Activated CD8-positive, alpha-beta memory T cell treated with anti-CD3 and anti-CD28 coated beads for 48 hours (primary cell): ENCODE measurements at regions not wholly inside any gene's neighbourhood (a gene's known extent, or its start where the extent isn't known, plus 50 kb on each side); places are given as distances from the start of the nearest gene placed in this dataset.

Source experiments
- DNase-seq, 3 experiments: peaks; one replicate each; pipeline ENCODE4 v3.0.0-alpha.2; 2020; ENCODE audit warnings: low read depth in 2 of 3, low spot score in 2 of 3

DNA sequence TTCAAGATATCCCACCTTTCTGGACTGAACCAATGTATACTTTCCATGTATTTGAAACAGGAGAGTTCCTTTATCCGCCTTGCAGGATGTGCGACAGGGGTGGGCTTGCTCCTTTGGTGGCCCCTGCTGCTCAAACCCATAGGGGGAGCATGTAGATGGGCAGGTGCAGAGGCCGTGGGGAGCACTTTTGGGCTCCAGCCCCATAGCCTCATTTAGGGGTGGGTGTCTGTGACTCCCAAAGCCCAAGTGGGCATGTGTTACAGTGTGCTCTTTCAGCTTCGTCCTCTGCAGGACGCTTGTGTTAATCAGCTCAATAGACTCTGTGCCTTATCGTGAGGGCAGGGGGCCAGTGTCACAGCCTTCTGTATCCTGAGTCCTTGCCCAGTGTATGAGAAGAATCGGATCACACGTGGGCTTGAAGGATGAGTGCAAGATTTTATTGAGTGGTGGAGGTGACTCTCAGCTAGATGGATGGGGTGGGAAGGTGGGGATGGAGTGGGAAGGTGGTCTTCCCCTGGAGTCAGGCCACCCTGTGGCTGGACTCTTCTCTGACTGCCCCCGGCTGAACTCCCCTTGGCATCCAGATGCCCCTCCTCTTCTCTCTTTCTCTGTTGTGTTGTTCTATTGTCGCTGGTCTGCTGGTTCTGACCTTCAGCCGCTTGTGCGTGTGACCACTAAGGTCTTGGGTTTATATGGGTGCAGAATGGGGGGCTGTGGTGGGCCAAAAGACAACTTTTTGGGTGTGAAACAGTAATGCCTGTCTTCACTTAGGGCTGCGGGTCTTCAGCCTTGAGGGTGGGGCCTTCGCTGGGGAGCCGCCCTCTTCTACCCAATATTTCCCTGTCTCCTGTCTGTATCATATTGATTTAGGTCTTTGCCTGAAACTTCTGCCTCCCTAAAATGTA lies 262.2 kb downstream of the GLRX3 start:
- DNase-seq = no peak

DNA sequence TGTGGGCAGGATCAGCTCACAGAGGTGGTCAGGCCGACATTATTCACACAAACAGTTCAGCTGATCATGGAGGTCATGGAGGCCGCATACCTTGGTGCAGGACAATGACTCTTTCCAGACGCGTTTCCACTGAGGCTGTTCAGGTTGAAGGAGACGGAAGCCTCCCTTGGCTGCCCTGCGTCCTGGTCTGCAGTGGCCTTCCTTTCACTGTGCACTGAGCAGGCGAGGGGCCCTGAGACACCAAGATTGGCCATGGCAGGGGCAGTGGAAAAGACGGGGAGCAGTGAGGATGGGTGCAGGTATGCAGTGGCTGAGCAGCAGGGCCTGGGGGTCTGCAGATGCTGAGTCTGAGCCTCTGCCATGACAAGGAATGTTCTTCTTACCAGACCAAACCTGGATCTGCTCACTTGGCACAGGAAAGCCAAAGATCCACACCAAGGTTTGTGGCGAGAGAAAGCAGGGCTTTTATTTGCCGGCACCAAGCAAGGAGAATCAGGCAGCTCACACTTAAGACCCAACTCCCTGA lies 263.3 kb downstream of the GLRX3 start:
- DNase-seq = no peak

DNA sequence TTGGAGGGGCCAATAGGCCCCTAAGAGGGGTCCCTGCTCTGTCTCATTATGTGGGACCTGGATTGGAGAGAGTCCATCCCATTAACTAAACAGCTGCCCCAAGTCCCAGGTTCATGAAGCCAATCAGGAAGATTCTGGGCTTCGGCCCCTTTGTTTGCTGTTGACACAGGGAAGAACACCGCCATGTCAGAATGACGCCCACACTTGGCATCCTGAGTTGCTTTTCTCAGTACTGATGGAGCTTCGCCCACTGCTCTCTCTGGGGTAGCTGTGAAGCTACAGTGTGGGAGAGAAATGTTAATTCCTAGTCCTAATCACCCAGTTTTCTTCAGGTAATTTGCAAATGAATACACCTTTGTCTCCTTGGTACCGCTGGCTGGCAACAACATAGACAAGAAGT lies 264.7 kb downstream of the GLRX3 start:
- DNase-seq = no peak

DNA sequence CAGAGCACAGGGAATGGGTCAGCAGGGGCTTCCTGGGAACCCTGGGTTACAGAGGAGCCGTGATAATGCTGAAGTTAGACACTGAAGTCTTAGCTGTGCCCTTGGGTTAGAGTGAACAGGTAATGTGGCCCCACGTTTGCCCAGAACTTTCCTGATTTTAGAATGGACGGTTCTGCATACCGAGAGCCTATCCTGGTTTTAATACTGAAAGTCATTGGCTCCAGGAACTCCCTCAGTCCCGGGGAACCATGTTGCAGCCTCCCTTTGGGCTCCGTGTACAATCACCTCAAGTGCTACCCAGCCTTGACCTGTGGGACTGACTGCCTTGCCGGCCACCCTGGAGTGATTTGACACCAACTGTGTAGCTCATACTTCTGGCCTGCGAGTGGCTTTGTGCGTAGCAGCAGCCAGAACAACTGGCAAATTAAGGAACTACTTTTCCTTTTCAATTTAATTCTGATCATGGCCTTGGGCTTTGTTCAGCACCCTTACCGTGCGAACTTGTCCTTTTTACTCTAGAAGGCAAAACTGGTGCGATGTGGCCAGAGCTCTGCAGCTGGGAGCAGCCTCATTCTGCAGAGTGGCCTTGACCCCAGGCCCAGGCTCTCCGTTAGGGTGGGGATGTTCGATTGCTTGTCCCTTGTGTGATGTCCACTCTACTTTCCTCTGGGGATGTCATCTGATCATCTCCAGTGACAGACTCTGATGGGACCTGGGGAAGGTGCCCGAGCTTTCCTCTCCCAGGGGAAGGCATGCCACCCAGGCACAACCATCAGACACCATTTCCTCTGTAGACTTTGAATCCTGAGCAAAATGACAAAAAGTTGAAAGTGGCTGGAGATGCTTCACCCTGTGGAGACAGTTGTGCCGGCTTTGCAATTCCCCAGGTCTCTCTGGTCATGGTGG lies 265.9 kb downstream of the GLRX3 start:
- DNase-seq = no peak

DNA sequence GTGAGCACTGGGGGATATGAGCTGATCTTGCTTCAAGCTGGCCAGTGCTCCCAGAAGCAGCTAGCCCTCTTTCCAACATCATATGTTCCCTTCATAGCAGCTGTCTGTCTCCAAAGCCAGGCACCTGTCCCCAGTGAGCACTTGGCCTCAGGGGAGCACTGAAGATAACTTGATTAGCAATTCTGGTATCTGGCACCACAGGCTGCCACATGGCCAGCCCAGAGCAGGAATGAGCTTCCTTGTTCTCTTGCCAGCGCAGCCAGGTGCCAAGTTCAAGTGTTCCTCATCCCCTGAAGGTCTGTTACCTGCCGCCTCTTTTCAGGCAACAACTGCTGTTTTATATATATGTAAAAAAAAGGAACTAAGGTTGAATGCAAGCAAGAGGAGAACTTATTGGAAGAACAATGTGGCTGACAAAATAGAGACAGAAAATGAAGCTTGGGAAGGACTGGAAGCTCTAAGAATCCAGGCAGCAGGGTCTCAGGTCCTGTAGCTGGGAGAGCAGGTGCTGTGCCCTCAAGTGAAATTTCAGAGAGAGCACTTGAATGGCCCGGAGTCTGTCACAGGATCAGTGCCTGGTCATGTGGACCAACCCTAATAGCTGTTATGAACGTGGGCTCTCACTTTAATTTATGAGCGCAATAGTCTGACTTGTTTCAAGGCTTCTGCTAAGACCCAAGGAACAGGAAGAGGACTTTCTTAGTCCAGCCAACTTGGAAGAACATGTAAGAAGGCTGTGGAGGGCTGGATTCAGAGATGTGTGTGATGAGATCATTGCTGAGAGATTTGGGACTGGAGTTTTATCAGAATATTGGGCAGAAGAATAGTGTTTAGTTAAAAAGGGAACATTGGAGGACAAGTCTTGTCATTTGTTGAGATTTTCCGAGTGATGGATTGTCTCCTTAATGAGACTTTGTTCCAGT lies 267.2 kb downstream of the GLRX3 start:
- no peak for DNase-seq

DNA sequence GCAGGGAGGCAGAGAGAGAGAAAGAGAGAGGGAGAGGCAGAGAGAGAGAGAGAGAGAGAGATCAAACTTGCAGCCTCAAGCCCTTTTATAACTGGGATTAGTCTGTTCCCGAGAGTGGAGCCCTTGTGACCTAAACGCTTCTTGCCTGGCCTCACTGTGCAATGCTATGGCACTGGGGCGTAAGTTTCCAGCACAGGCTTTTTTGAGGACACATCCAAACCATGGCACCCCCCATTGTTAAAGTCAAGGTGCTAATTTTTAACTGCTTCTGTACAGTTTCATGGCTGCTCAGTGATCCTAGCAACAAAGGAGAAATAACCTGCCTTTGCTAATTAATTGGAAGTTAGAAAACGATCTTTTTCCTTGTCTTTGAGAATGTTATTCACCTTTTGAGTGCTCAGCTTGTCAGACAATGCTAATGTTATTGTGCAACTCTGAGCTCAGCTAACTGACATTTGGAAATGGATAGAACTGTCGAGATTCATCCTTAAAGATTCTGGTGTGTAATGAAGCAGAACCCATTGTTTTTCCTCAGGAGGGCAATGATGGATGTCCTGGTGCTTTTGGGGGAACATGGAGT lies 268.4 kb downstream of the GLRX3 start:
- no peak for DNase-seq

DNA sequence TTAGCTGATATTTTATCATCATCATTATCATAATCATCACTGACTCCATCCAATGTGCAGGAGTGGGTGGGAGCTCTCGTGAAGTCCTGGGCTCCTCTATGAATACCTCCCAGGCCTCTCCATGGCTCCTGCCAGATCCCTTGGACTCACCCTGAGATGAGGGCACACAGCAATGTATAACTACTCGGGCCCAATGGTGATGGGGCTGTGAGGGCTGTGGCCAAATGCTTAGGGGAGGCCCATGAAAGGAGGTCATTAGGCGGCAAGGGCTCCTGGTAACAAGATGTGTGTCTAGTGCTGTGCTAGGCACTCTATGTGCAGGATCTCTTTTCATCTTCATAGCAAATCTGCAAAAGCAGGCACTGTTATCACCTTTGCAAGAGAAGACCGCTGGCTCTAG lies 270.9 kb downstream of the GLRX3 start:
- no peak for DNase-seq

DNA sequence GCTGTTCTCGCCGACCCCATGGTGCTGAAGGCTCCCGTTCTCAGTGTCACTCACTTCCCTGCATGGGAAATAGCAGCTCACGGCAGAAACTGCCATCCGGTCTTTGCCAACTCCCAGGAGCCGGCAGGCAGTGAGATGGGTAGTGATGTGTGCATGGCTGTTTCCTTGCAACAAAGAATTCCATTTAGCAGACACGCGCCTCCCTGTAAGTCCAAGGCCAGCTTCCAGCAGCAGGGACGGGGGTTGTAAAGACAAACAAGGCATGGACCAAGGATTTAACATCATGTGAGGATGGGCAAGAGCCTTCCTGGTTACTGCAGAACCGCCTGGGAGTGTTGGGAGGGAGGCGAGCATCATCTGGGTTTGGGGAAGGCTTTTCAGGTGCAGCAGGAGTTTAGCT lies 273.1 kb downstream of the GLRX3 start:
- DNase-seq = no peak

DNA sequence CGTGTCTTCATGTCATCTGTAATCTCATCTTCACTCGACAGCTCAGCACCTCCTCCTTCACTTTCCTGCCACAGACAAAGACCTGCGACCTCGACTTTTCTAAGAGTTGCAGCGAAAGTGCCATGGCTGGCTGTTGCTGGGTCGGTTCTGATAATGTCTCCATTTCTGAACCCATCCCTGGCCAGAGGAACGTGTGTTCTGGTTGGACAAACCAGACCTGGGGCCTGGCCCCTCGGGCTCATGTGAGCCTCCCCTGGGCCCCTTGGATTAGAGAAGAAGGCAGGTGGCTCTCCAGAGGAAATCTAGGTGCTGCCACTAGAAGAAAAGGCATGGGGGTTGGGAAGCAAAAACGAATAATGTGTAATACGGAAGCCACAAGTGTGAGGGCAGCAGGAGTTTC lies 273.7 kb downstream of the GLRX3 start:
- DNase-seq = no peak

DNA sequence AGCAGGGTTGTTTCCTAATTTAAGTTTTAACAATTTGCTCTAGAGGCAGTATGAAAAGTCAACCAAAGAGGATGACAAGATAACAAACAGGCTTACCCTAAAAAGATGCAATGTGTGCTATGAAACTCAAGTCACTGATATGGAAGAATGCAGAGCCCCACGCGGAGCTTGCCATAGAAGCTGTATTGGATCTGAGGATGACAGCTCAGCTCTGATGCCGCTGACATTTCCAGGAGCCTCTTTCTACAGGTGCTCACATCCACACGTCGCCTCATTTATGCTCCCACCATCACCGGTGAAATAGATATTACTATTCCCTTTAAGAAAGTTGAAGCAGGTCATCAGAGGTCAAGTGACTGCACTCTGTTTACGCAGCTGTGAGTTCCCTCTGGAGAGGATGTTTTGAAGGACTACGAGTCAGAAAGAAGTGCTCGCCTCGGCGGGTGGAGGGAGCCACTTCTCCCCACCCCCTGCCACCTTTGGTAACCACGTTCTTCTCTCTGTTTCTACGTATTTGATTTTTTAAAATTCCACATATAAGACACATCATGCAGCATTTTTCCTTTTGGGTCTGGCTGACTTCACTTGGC lies 275.4 kb downstream of the GLRX3 start:
- no peak for DNase-seq

DNA sequence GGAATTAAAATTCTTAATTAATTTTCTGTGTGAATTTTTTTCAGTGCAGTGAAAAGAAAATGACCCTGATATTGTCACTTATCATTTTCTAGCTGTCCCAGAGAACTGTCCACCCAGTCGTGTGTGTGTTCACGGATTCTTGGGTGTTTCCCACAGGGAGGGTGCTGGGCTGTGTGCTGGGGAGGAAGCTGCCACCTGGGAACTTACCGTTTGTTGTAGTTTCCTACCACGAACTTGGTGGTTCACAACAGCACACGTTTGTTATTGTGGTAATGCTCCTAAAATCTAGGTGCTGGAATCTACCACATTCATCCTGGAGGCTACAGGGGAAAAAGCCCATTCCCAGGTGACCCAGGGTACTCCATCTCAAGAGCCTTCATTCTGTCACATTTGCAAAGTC lies 276.1 kb downstream of the GLRX3 start:
- no peak for DNase-seq

DNA sequence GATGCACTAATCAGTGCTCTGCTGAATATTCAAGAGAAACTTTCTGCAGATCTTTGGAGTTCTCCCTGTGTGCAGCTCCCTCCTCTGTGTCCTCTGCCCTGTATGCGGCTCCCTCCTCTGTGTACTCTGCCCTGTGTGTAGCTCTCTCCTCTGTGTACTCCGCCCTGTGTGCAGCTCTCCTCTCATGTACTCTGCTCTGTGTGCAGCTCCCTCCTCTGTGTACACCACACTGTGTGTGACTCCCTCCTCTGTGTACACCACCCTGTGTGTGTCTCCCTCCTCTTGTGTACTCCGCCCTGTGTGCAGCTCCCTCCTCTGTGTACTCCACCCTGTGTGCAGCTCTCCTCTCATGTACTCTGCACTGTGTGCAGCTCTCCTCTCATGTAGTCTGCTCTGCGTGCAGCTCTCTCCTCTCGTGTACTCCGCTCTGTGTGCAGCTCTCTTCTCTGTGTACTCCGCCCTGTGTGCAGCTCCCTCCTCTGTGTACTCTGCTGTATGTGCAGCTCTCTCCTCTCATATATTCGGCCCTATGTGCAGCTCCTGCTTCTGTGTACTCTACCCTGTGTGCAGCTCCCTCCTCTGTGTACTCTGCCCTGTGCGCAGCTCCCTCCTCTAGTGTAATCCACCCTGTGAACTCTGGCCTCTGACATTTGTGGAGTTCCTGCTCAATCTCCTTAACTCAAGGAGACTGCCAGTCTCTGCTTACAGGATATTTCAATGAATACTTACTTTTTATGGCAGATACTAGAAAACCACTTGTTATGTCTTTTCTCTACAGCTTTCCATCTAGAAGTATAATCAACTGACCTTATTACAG lies 280.4 kb downstream of the GLRX3 start:
- DNase-seq = no peak

DNA sequence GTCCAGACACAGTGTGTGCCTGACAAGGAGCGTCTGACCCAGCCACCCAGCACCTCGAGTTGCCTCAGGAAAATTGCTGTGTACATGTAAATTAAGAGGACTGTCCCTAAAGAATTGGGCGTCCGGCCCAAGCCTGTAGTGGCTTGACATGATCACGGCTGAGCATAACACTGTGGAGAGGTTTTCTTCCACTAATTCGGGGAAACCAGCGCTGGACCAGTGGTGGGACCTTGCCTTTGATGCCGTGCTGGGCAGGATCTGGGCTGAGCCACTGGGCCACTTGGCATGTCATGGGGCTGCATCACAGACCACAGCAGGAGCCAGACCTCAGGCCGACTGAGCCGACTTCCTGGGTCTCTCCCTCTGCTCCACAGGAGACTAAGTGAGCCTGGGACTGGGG lies 282.5 kb downstream of the GLRX3 start:
- DNase-seq = no peak

DNA sequence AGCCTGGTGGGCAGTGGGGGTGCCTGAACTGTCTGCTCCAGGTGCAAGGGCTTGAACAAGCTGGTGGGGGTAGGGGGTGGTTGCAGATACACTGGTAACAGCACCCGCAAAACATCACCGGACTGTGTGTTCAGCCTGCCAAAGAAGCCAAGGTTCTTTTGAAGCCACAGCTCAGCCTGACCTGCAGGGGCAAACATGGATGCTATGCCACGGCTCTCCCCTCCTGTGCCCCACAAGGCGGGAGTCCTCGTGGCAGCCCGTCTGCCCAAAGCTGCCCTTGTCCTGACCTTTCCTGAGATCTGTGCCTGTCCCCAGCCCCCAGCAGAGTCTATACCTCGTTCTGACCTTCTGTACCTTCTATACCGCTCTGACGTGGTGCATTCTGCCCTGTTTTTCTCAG lies 285.7 kb downstream of the GLRX3 start:
- no peak for DNase-seq

DNA sequence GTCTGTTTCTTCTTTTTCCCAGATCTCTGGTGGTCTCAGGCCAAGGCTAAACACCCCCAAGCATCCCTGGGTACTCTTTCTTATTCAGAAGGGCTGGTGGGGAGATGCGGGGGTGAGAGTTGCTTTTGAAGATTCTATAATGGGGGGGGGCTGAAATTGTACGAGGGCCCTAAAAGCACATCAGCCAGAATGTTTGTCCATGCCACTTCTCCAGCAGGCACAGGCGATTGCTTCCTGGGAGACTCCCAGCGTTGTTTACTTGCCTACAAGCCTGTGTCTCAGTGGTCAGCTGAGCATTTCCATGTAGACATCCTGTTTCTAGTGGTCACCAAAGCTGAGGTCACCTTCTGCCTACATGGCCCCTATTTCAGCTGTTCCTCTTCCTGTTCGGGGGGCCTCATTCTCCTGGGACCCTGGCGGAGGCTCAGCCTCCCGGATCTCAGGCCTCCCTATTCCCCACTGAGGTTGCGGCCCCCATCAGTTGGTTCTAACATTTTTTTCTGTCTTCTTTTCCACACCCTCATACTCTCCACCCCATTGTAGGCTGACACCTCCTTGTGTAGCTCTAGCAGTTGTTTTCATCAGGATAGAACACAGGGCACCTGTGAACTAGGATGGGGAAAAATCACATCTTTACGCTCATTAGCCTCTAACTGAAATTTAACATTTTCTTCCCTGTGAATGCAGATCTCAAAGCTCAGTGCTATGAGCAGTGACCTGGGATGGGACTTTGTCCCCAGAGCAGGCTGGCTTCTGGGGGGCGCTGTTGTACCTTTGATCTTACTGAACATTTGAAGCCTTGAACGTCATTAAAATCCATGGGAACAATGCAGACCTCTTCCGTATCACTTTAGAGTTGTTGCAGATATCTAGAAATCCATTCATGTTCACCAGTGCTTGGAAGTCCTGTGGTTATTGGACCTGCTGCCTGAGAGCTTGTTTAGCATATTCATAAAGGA lies 286.5 kb downstream of the GLRX3 start:
- DNase-seq = no peak

DNA sequence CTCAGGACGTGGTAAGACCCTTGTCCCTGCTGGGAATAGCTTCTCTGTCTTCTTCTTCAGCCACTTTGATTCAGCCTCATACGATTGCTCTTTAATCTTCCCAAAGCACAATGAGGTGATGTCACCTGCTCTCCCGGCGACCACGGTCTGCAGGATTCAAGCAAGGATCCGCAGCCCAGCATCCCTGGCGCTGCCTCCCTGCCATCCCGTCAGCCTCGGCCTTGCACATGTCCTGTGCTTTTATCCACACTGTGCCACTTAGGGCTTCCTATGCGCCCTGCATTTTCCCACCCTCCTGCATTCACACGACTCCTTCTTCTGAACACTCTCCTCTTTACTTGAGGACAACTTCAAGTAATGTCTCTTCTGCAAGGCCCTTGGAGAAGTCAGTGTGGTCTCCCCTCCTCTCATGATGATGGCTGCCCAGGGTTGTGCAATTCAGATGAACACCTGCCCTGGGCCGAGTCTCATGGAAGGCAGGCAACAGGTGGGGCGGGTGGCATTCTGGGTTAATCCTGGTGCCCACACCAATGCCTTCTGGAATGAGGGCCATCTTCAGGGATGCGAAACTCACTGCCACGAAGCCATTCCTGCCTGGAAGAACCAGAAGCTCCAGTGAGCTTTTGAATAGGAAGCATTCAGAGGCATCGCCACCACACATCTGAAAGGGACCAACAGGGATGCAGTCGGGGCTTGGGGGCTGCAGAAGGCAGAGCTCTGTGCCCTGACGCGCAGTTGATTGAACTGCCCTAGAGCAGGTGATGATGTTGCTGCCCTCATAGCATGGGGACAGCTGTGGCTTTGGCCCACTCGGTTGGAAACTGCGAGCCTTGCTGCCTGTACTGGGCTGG lies 287.5 kb downstream of the GLRX3 start:
- DNase-seq = no peak

DNA sequence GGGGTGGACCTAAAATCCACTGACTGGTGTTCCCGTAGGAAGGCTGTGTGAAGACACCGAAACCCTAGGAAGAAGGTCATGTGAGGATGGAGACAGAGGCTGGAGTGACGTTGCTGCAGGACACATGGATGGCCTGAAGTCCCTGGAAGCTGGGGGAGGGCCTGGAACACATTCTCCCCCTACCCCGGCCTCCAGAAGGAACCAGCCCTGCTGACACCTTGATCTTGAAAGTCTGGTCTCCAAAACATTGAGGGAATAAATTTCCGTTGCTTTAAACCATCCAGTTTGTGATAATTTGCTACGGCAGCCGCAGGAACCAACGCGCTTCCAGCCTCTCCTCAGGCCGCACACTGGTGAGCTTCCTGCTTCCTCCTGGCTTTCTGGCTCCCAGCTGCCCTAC lies 288.2 kb downstream of the GLRX3 start:
- DNase-seq = no peak
